VCaP (cell line): ENCODE measurements at regions not wholly inside any gene's neighbourhood (a gene's known extent, or its start where the extent isn't known, plus 50 kb on each side); places are given as distances from the start of the nearest gene placed in this dataset.

Experiments used
- H3K27ac ChIP-seq: fragments of 450-650 bp; 2 replicates; pipeline ENCODE4 v1.5.1; 2017
- TF ChIP-seq, protein P1 (sequence below): fragments of 450-650 bp; conservative IDR thresholded peaks from 2 replicates; pipeline ENCODE4 v1.5.1; 2017; ENCODE audit warnings: mild to moderate bottlenecking, moderate library complexity

GRCh38 chr13:77838271-77838670, 80.4 kb downstream of the EDNRB start:
- no peak overlapping the region for H3K27ac ChIP-seq
- TF ChIP-seq, protein P1, sequence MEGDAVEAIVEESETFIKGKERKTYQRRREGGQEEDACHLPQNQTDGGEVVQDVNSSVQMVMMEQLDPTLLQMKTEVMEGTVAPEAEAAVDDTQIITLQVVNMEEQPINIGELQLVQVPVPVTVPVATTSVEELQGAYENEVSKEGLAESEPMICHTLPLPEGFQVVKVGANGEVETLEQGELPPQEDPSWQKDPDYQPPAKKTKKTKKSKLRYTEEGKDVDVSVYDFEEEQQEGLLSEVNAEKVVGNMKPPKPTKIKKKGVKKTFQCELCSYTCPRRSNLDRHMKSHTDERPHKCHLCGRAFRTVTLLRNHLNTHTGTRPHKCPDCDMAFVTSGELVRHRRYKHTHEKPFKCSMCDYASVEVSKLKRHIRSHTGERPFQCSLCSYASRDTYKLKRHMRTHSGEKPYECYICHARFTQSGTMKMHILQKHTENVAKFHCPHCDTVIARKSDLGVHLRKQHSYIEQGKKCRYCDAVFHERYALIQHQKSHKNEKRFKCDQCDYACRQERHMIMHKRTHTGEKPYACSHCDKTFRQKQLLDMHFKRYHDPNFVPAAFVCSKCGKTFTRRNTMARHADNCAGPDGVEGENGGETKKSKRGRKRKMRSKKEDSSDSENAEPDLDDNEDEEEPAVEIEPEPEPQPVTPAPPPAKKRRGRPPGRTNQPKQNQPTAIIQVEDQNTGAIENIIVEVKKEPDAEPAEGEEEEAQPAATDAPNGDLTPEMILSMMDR, result no peak

- TF ChIP-seq, protein P1, result no peak
- no peak overlapping the region for H3K27ac ChIP-seq
Measured at GRCh38 chr13:77836423-77836822, 82.2 kb downstream of the EDNRB start.

GRCh38 chr13:77833331-77833863, 85.2 kb downstream of the EDNRB start:
- H3K27ac ChIP-seq, result no peak overlapping the region
- TF ChIP-seq, protein P1, result no peak

- H3K27ac ChIP-seq, result no peak overlapping the region
- TF ChIP-seq, protein P1, result no peak
Measured at GRCh38 chr13:77832339-77833100, 86.1 kb downstream of the EDNRB start.

- no peak overlapping the region for H3K27ac ChIP-seq
- TF ChIP-seq, protein P1, result no peak
Measured at GRCh38 chr13:77831866-77832265, 86.8 kb downstream of the EDNRB start.

DNA sequence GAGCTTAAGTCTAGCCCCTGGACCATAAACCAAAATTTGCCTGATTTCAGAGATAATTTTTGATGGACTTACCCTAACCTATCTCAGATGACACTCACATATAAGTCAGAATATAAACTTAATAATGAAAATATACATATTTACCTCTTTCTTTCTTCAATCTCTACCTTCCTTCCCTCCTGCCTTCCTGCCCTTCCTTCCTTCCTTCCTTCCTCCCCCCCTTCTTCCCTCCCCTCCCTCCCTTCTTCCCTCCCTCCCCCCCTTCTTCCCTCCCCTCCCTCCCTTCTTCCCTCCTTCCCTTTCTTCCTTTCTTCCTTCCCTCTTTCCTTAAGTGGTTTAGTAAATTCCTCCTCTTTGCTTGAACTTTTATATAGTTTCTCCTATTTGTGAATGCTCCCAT, 88.7 kb downstream of the EDNRB start:
- TF ChIP-seq, protein P1, result no peak
- no peak overlapping the region for H3K27ac ChIP-seq

DNA sequence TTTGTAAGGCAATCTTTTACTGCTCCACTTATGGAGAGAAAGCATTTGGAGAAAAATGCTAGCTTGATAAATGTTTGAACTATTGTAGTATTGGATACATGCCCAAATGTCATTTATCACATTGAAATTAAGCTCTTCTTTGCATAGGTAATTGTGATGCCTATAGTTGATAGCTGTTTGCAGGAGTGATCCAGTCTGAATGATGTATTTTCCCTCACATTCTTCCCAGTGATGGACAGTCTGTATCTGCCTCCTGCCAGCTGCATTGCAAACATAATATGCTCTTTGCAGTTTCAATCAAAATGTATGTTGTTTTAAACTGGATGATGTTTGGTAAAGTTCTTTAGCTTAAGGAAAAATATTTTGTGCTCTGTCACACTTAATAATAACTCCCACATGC, 89.8 kb downstream of the EDNRB start:
- no peak overlapping the region for H3K27ac ChIP-seq
- TF ChIP-seq, protein P1, result no peak
